ENCODE measurements at regions not wholly inside any gene's neighbourhood (a gene's known extent, or its start where the extent isn't known, plus 50 kb on each side); places are given as distances from the start of the nearest gene placed in this dataset.
A peak's percentile ranks its signal among the peaks of the same experiment; 100 is the strongest.

GRCh38 chr14:86501611-86502010 lies 971.7 kb downstream of the FLRT2 start:
- H3K4me1 Mint-ChIP-seq (ENCODE audit: low read depth), result no peaks in the 10 kb centered on the region
- peaks cover 2% of the 10 kb centered on the region for H3K36me3 Mint-ChIP-seq (ENCODE audit: insufficient read depth)
- no peaks in the 10 kb centered on the region for H3K27me3 Mint-ChIP-seq
- no peak for DNase-seq (ENCODE audit: low spot score, unreplicated experiment)
- H3K4me3 Mint-ChIP-seq (ENCODE audit: low read depth), result no peak overlapping the region
- no peak for TF ChIP-seq CTCF (IDR thresholded peaks at IDR 0.05; ENCODE audit: unreplicated experiment)
- H3K27ac Mint-ChIP-seq, result no peak overlapping the region
- H3K9me3 Mint-ChIP-seq (ENCODE audit: low read depth), result peaks cover 2% of the 10 kb centered on the region

GRCh38 chr14:86491743-86492142 lies 961.8 kb downstream of the FLRT2 start:
- Mint-ChIP-seq H3K27ac (no peak overlapping the region), H3K36me3 (ENCODE audit: insufficient read depth) (peaks cover 1% of the 10 kb centered on the region), H3K9me3 (ENCODE audit: low read depth) (peaks cover 4% of the 10 kb centered on the region), H3K4me1 (ENCODE audit: low read depth) (peaks cover 25% of the 10 kb centered on the region), H3K27me3 (no peaks in the 10 kb centered on the region), H3K4me3 (ENCODE audit: low read depth) (no peak overlapping the region)
- TF ChIP-seq CTCF (IDR thresholded peaks at IDR 0.05; ENCODE audit: unreplicated experiment), result no peak
- no peak for DNase-seq (ENCODE audit: low spot score, unreplicated experiment)

- H3K4me1 Mint-ChIP-seq (ENCODE audit: low read depth), result peaks cover 13% of the 10 kb centered on the region
- peaks cover 3% of the 10 kb centered on the region for H3K9me3 Mint-ChIP-seq (ENCODE audit: low read depth)
- H3K27ac Mint-ChIP-seq, result no peak overlapping the region
- H3K4me3 Mint-ChIP-seq (ENCODE audit: low read depth), result no peak overlapping the region
- no peak for TF ChIP-seq CTCF (IDR thresholded peaks at IDR 0.05; ENCODE audit: unreplicated experiment)
- DNase-seq (ENCODE audit: low spot score, unreplicated experiment), result no peak
- H3K36me3 Mint-ChIP-seq (ENCODE audit: insufficient read depth), result no peaks in the 10 kb centered on the region
- no peaks in the 10 kb centered on the region for H3K27me3 Mint-ChIP-seq
These were observed 951.2 kb downstream of the FLRT2 start for GRCh38 chr14:86481104-86481503.

- Mint-ChIP-seq H3K4me3 (ENCODE audit: low read depth) (no peak overlapping the region), H3K27me3 (no peaks in the 10 kb centered on the region), H3K4me1 (ENCODE audit: low read depth) (no peaks in the 10 kb centered on the region), H3K9me3 (ENCODE audit: low read depth) (peaks cover 14% of the 10 kb centered on the region), H3K36me3 (ENCODE audit: insufficient read depth) (no peaks in the 10 kb centered on the region), H3K27ac (no peak overlapping the region)
- no peak for TF ChIP-seq CTCF (IDR thresholded peaks at IDR 0.05; ENCODE audit: unreplicated experiment)
- DNase-seq (ENCODE audit: low spot score, unreplicated experiment), result no peak
These were observed 934.4 kb downstream of the FLRT2 start for GRCh38 chr14:86464341-86464740.

GRCh38 chr14:86462193-86462753 lies 932.3 kb downstream of the FLRT2 start:
- TF ChIP-seq CTCF (IDR thresholded peaks at IDR 0.05; ENCODE audit: unreplicated experiment), result peak; percentile 30
- peak overlapping the region; percentile 39 for H3K27ac Mint-ChIP-seq

More at GRCh38 chr14:86462193-86462753, 932.3 kb downstream of the FLRT2 start:
- Mint-ChIP-seq H3K9me3 (ENCODE audit: low read depth) (peaks cover 14% of the 10 kb centered on the region), H3K4me3 (ENCODE audit: low read depth) (no peak overlapping the region), H3K4me1 (ENCODE audit: low read depth) (no peaks in the 10 kb centered on the region), H3K36me3 (ENCODE audit: insufficient read depth) (no peaks in the 10 kb centered on the region), H3K27me3 (no peaks in the 10 kb centered on the region)
- DNase-seq (ENCODE audit: low spot score, unreplicated experiment), result no peak
